Epithelial cell of esophagus (primary cell): ENCODE measurements at regions not wholly inside any gene's neighbourhood (a gene's known extent, or its start where the extent isn't known, plus 50 kb on each side); places are given as distances from the start of the nearest gene placed in this dataset.

ENCODE experiments used
- DNase-seq: peaks from one replicate; pipeline ENCODE4 v3.0.0; 2010; ENCODE audit warnings: low read depth
- H3K4me3 ChIP-seq: 2 replicates; pipeline ENCODE4 v1.5.1; 2011; ENCODE audit warnings: mild to moderate bottlenecking, low read length, control low read depth
- TF ChIP-seq, protein P1 (sequence below): IDR thresholded peaks from 2 replicates; pipeline ENCODE4 v1.5.1; 2011; ENCODE audit warnings: low read depth, mild to moderate bottlenecking, low read length, control low read depth, inconsistent platforms; ENCODE audit not compliant: insufficient read depth; ENCODE audit errors: missing control alignments

- H3K4me3 ChIP-seq = no peak overlapping the region
- TF ChIP-seq, protein P1, sequence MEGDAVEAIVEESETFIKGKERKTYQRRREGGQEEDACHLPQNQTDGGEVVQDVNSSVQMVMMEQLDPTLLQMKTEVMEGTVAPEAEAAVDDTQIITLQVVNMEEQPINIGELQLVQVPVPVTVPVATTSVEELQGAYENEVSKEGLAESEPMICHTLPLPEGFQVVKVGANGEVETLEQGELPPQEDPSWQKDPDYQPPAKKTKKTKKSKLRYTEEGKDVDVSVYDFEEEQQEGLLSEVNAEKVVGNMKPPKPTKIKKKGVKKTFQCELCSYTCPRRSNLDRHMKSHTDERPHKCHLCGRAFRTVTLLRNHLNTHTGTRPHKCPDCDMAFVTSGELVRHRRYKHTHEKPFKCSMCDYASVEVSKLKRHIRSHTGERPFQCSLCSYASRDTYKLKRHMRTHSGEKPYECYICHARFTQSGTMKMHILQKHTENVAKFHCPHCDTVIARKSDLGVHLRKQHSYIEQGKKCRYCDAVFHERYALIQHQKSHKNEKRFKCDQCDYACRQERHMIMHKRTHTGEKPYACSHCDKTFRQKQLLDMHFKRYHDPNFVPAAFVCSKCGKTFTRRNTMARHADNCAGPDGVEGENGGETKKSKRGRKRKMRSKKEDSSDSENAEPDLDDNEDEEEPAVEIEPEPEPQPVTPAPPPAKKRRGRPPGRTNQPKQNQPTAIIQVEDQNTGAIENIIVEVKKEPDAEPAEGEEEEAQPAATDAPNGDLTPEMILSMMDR = no peak
Measured at GRCh38 chr3:127395663-127396355, 108.0 kb upstream of the PRR20G start.

GRCh38 chr3:127394984-127395662, 107.3 kb upstream of the PRR20G start:
- DNase-seq = no peak
- TF ChIP-seq, protein P1 = no peak
- no peak overlapping the region for H3K4me3 ChIP-seq

More at GRCh38 chr3:127395663-127396355, 108.0 kb upstream of the PRR20G start:
- DNase-seq = no peak

- DNase-seq = no peak
- no peak overlapping the region for H3K4me3 ChIP-seq
- TF ChIP-seq, protein P1 = no peak
Measured at GRCh38 chr3:127394031-127394430, 106.2 kb upstream of the PRR20G start.

GRCh38 chr3:127393131-127393820, 105.4 kb upstream of the PRR20G start:
- no peak for DNase-seq
- TF ChIP-seq, protein P1 = no peak
- no peak overlapping the region for H3K4me3 ChIP-seq

- no peak for DNase-seq
- TF ChIP-seq, protein P1 = no peak
Measured at GRCh38 chr3:127392156-127392490, 104.3 kb upstream of the PRR20G start.

GRCh38 chr3:127391436-127392155, 103.8 kb upstream of the PRR20G start:
- H3K4me3 ChIP-seq = no peak overlapping the region
- no peak for DNase-seq
- TF ChIP-seq, protein P1 = no peak

More at GRCh38 chr3:127392156-127392490, 104.3 kb upstream of the PRR20G start:
- H3K4me3 ChIP-seq = no peak overlapping the region
